Medulla oblongata (tissue), 1 donor: ENCODE measurements at regions not wholly inside any gene's neighbourhood (a gene's known extent, or its start where the extent isn't known, plus 50 kb on each side); places are given as distances from the start of the nearest gene placed in this dataset.

Source experiments
- DNase-seq: peaks from one replicate; pipeline ENCODE4 v3.0.0-alpha.2; 2015; ENCODE audit errors: extremely low spot score

- DNase-seq, result peak; percentile 79
These were observed 126.7 kb upstream of the CSF3R start for GRCh38 chr1:36609241-36610027.

GRCh38 chr1:36608272-36608671 lies 125.6 kb upstream of the CSF3R start:
- DNase-seq, result no peak

- no peak for DNase-seq
These were observed 124.5 kb upstream of the CSF3R start for GRCh38 chr1:36607263-36607651.

GRCh38 chr1:36606641-36607262 lies 124.0 kb upstream of the CSF3R start:
- DNase-seq, result no peak

- no peak for DNase-seq
These were observed 123.4 kb upstream of the CSF3R start for GRCh38 chr1:36605942-36606640.

GRCh38 chr1:36603461-36603860 lies 120.7 kb upstream of the CSF3R start:
- DNase-seq, result no peak

GRCh38 chr1:36602184-36602583 lies 119.5 kb upstream of the CSF3R start:
- no peak for DNase-seq

- no peak for DNase-seq
These were observed 117.1 kb upstream of the CSF3R start for GRCh38 chr1:36599828-36600227.

- DNase-seq, result no peak
These were observed 114.8 kb upstream of the CSF3R start for GRCh38 chr1:36597514-36597913.

- no peak for DNase-seq
These were observed 113.2 kb upstream of the CSF3R start for GRCh38 chr1:36595921-36596320.

GRCh38 chr1:36595349-36595748 lies 112.6 kb upstream of the CSF3R start:
- no peak for DNase-seq

GRCh38 chr1:36594023-36594422 lies 111.3 kb upstream of the CSF3R start:
- DNase-seq, result no peak

- DNase-seq, result no peak
These were observed 108.6 kb upstream of the CSF3R start for GRCh38 chr1:36591278-36591677.

GRCh38 chr1:36590771-36591170 lies 108.1 kb upstream of the CSF3R start:
- no peak for DNase-seq

- no peak for DNase-seq
These were observed 107.6 kb upstream of the CSF3R start for GRCh38 chr1:36590264-36590663.

GRCh38 chr1:36588972-36589371 lies 106.3 kb upstream of the CSF3R start:
- DNase-seq, result no peak

- DNase-seq, result no peak
These were observed 103.1 kb upstream of the CSF3R start for GRCh38 chr1:36585569-36586548.

- no peak for DNase-seq
These were observed 102.3 kb upstream of the CSF3R start for GRCh38 chr1:36584874-36585453.

GRCh38 chr1:36583980-36584782 lies 101.5 kb upstream of the CSF3R start:
- DNase-seq, result no peak

- no peak for DNase-seq
These were observed 100.4 kb upstream of the CSF3R start for GRCh38 chr1:36583080-36583479.
